HG03064 (cell line): ENCODE measurements at regions not wholly inside any gene's neighbourhood (a gene's known extent, or its start where the extent isn't known, plus 50 kb on each side); places are given as distances from the start of the nearest gene placed in this dataset.

Experiments
- ATAC-seq: cut with Tn5 transposase; IDR thresholded peaks from one replicate; pipeline ENCODE4 v1.9.1; 2021; ENCODE audit warnings: low read depth; ENCODE audit not compliant: unreplicated experiment

GRCh38 chr2:186274936-186275575 lies 211.0 kb upstream of the ZC3H15 start:
- ATAC-seq, result no peak

GRCh38 chr2:186276909-186277308 lies 209.2 kb upstream of the ZC3H15 start:
- no peak for ATAC-seq

GRCh38 chr2:186281726-186282125 lies 204.3 kb upstream of the ZC3H15 start:
- no peak for ATAC-seq

GRCh38 chr2:186294248-186294888 lies 191.7 kb upstream of the ZC3H15 start:
- ATAC-seq, result no peak

- no peak for ATAC-seq
These were observed 186.4 kb upstream of the ZC3H15 start for GRCh38 chr2:186299610-186300009.

- ATAC-seq, result no peak
These were observed 183.8 kb upstream of the ZC3H15 start for GRCh38 chr2:186302263-186302662.

GRCh38 chr2:186303091-186303490 lies 183.0 kb upstream of the ZC3H15 start:
- ATAC-seq, result no peak

- ATAC-seq, result no peak
These were observed 182.0 kb upstream of the ZC3H15 start for GRCh38 chr2:186304064-186304463.

GRCh38 chr2:186306754-186307153 lies 179.3 kb upstream of the ZC3H15 start:
- no peak for ATAC-seq

- ATAC-seq, result no peak
These were observed 178.2 kb upstream of the ZC3H15 start for GRCh38 chr2:186307871-186308270.

GRCh38 chr2:186308347-186308746 lies 177.7 kb upstream of the ZC3H15 start:
- no peak for ATAC-seq

GRCh38 chr2:186309901-186310300 lies 176.2 kb upstream of the ZC3H15 start:
- no peak for ATAC-seq

- no peak for ATAC-seq
These were observed 167.0 kb upstream of the ZC3H15 start for GRCh38 chr2:186319105-186319504.

- ATAC-seq, result no peak
These were observed 160.1 kb upstream of the ZC3H15 start for GRCh38 chr2:186325827-186326535.

GRCh38 chr2:186327251-186327868 lies 158.7 kb upstream of the ZC3H15 start:
- peak; percentile 79 for ATAC-seq

- no peak for ATAC-seq
These were observed 157.2 kb upstream of the ZC3H15 start for GRCh38 chr2:186328838-186329237.

- ATAC-seq, result no peak
These were observed 156.0 kb upstream of the ZC3H15 start for GRCh38 chr2:186330050-186330449.

- ATAC-seq, result no peak
These were observed 146.3 kb upstream of the ZC3H15 start for GRCh38 chr2:186339716-186340115.

GRCh38 chr2:186342029-186342428 lies 144.0 kb upstream of the ZC3H15 start:
- ATAC-seq, result no peak

- ATAC-seq, result no peak
These were observed 140.3 kb upstream of the ZC3H15 start for GRCh38 chr2:186345745-186346144.

GRCh38 chr2:186346216-186346615 lies 139.8 kb upstream of the ZC3H15 start:
- ATAC-seq, result no peak
